Astrocyte (in vitro differentiated cells and primary cell): ENCODE measurements at regions not wholly inside any gene's neighbourhood (a gene's known extent, or its start where the extent isn't known, plus 50 kb on each side); places are given as distances from the start of the nearest gene placed in this dataset.

Experiments
- DNase-seq: peaks from one replicate; pipeline ENCODE4 v3.0.0-alpha.2; 2010; ENCODE audit warnings: low read depth
- FAIRE-seq: peaks from 2 replicates; lab custom pipeline; 2011; peaks lifted over from hg19 to GRCh38; lab: Jason Lieb, UNC
- H2AFZ ChIP-seq: 2 replicates; pipeline ENCODE4 v1.6.0; 2012; ENCODE audit warnings: low read depth, low read length, inconsistent platforms
- H3K27ac ChIP-seq: 2 replicates; pipeline ENCODE4 v1.5.1; 2011; ENCODE audit warnings: low read depth, low read length, inconsistent platforms
- H3K27me3 ChIP-seq: 2 replicates; pipeline ENCODE4 v1.6.0; 2011; ENCODE audit warnings: low read length, inconsistent platforms; ENCODE audit not compliant: insufficient read depth
- H3K36me3 ChIP-seq: 2 replicates; pipeline ENCODE4 v1.5.1; 2011; ENCODE audit warnings: low read length, inconsistent platforms; ENCODE audit not compliant: insufficient read depth
- H3K4me1 ChIP-seq: 2 replicates; pipeline ENCODE4 v1.5.1; 2011; ENCODE audit warnings: low read length, inconsistent platforms; ENCODE audit not compliant: insufficient read depth
- H3K4me2 ChIP-seq: 2 replicates; pipeline ENCODE4 v1.6.0; 2012; ENCODE audit warnings: low read length, inconsistent platforms
- H3K4me3 ChIP-seq: 2 replicates; pipeline ENCODE4 v1.5.1; 2011; ENCODE audit warnings: low read depth, mild to moderate bottlenecking, low read length, inconsistent platforms; ENCODE audit not compliant: insufficient read depth
- H3K79me2 ChIP-seq: 2 replicates; pipeline ENCODE4 v1.6.0; 2012; ENCODE audit warnings: mild to moderate bottlenecking, low read length, inconsistent platforms; ENCODE audit not compliant: insufficient read depth
- H3K9ac ChIP-seq: 2 replicates; pipeline ENCODE4 v1.6.0; 2012; ENCODE audit warnings: mild to moderate bottlenecking, low read length, inconsistent platforms
- H3K9me3 ChIP-seq: 2 replicates; pipeline ENCODE4 v1.5.1; 2012; ENCODE audit warnings: low read depth, mild to moderate bottlenecking, low read length, inconsistent platforms; ENCODE audit not compliant: insufficient read depth
- H4K20me1 ChIP-seq: 2 replicates; pipeline ENCODE4 v1.6.0; 2012; ENCODE audit warnings: low read length, inconsistent platforms; ENCODE audit not compliant: insufficient read depth
- H3K27ac Mint-ChIP-seq: one replicate; pipeline ENCODE4 v1.8.0; 2021; ENCODE audit warnings: mild to moderate bottlenecking, mixed read lengths; ENCODE audit not compliant: unreplicated experiment
- H3K27me3 Mint-ChIP-seq: one replicate; pipeline ENCODE4 v1.8.0; 2021; ENCODE audit warnings: low read depth, mixed read lengths; ENCODE audit not compliant: unreplicated experiment
- H3K36me3 Mint-ChIP-seq: one replicate; pipeline ENCODE4 v1.8.0; 2021; ENCODE audit warnings: low read depth, mixed read lengths; ENCODE audit not compliant: unreplicated experiment
- H3K4me1 Mint-ChIP-seq: one replicate; pipeline ENCODE4 v1.8.0; 2021; ENCODE audit warnings: low read depth, mixed read lengths; ENCODE audit not compliant: unreplicated experiment
- H3K4me3 Mint-ChIP-seq: one replicate; pipeline ENCODE4 v1.8.0; 2021; ENCODE audit warnings: mild to moderate bottlenecking, moderate library complexity, mixed read lengths; ENCODE audit not compliant: unreplicated experiment
- H3K9me3 Mint-ChIP-seq: one replicate; pipeline ENCODE4 v1.8.0; 2021; ENCODE audit warnings: mild to moderate bottlenecking, mixed read lengths; ENCODE audit not compliant: unreplicated experiment
- CTCF ChIP-seq: IDR thresholded peaks from 2 replicates; pipeline ENCODE4 v1.5.1; 2011; ENCODE audit warnings: low read depth, mild to moderate bottlenecking, inconsistent platforms, low read length, moderate library complexity; ENCODE audit not compliant: insufficient read depth
- EZH2 ChIP-seq: IDR thresholded peaks from 2 replicates; pipeline ENCODE4 v1.6.1; 2012; ENCODE audit warnings: mild to moderate bottlenecking, low read length, inconsistent platforms; ENCODE audit not compliant: insufficient read depth

DNA sequence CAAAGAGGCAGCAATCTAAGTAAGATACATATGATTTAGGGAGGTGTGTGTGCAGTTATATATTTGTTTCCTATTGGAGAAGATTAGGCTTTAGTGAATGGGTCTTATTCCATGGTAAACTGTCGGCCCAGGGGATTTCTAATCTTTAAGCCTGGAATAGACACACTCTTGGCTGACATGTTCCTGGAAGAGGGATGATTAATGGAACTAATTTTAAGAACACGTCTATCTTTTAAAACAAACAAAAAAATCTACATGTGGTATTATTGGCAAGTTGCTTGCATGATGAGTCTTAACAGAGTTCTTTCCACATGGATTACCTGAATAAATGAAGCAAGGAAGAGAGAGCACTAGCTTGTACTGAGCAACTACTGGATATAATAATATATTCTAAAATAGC, 114.2 kb upstream of the NT5C1B start:
- Mint-ChIP-seq H3K4me1 (peaks cover 4% of the 10 kb centered on the region), H3K4me3 (no peak overlapping the region), H3K27ac (no peak overlapping the region), H3K36me3 (no peaks in the 10 kb centered on the region), H3K27me3 (no peaks in the 10 kb centered on the region), H3K9me3 (no peaks in the 10 kb centered on the region)
- Histone ChIP-seq H4K20me1 (no peaks in the 10 kb centered on the region), H3K27ac (no peak overlapping the region), H3K9me3 (no peaks in the 10 kb centered on the region), H3K27me3 (no peaks in the 10 kb centered on the region), H3K4me2 (no peak overlapping the region), H3K4me1 (no peaks in the 10 kb centered on the region), H3K36me3 (no peaks in the 10 kb centered on the region), H3K79me2 (no peaks in the 10 kb centered on the region), H3K9ac (no peak overlapping the region), H3K4me3 (no peak overlapping the region), H2AFZ (no peak overlapping the region)
- peak; percentile 56 for DNase-seq
- TF ChIP-seq CTCF (no peak), EZH2 (no peak)
- no peak for FAIRE-seq

DNA sequence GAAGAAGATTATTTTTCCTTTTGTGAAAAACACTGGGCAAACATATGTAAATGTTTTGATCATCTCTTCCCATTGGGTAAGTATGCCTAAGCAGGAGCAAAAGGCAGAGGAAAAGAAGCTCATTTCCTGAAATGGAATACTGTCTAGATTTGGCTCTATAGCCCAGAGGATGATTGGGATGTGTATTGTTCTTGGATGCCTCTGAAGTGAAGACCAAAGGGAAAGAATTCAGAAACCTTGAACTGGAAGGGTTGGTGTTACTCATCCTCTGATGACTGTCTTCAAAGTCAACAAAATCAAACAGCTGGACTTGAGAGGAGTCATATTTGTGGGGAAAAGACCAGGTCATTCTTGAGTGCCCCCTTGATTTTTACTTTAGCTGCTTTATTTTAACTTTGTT, 112.6 kb upstream of the NT5C1B start:
- Histone ChIP-seq H3K27me3 (no peaks in the 10 kb centered on the region), H3K4me2 (no peak overlapping the region), H4K20me1 (no peaks in the 10 kb centered on the region), H3K27ac (no peak overlapping the region), H3K9me3 (no peaks in the 10 kb centered on the region), H3K4me3 (no peak overlapping the region), H3K79me2 (no peaks in the 10 kb centered on the region), H2AFZ (no peak overlapping the region), H3K4me1 (no peaks in the 10 kb centered on the region), H3K36me3 (no peaks in the 10 kb centered on the region), H3K9ac (no peak overlapping the region)
- DNase-seq, result peak; percentile 52
- no peaks in the 10 kb centered on the region for H3K36me3 Mint-ChIP-seq
- no peak overlapping the region for H3K4me3 Mint-ChIP-seq
- H3K27ac Mint-ChIP-seq, result no peak overlapping the region
- TF ChIP-seq CTCF (no peak), EZH2 (no peak)
- H3K4me1 Mint-ChIP-seq, result peaks cover 4% of the 10 kb centered on the region
- H3K27me3 Mint-ChIP-seq, result no peaks in the 10 kb centered on the region
- no peaks in the 10 kb centered on the region for H3K9me3 Mint-ChIP-seq
- peak; percentile 95 for FAIRE-seq

- no peak for DNase-seq
- no peak for FAIRE-seq
- no peaks in the 10 kb centered on the region for H3K27me3 ChIP-seq
- no peak overlapping the region for H3K9ac ChIP-seq
- no peaks in the 10 kb centered on the region for H3K79me2 ChIP-seq
- H3K36me3 ChIP-seq, result no peaks in the 10 kb centered on the region
- H3K4me3 ChIP-seq, result no peak overlapping the region
- H3K9me3 Mint-ChIP-seq, result no peaks in the 10 kb centered on the region
- no peak overlapping the region for H3K4me2 ChIP-seq
- H3K4me1 Mint-ChIP-seq, result peaks cover 4% of the 10 kb centered on the region
- no peak for TF ChIP-seq EZH2
- no peak for TF ChIP-seq CTCF
- H3K27me3 Mint-ChIP-seq, result no peaks in the 10 kb centered on the region
- H4K20me1 ChIP-seq, result no peaks in the 10 kb centered on the region
- no peak overlapping the region for H3K27ac Mint-ChIP-seq
- no peaks in the 10 kb centered on the region for H3K36me3 Mint-ChIP-seq
- H3K4me1 ChIP-seq, result no peaks in the 10 kb centered on the region
- H3K4me3 Mint-ChIP-seq, result no peak overlapping the region
- no peak overlapping the region for H3K27ac ChIP-seq
- no peaks in the 10 kb centered on the region for H3K9me3 ChIP-seq
- H2AFZ ChIP-seq, result no peak overlapping the region
These were observed 112.2 kb upstream of the NT5C1B start for GRCh38 chr2:18701546-18701945.
